Neural cell (in vitro differentiated cells): ENCODE measurements at regions not wholly inside any gene's neighbourhood (a gene's known extent, or its start where the extent isn't known, plus 50 kb on each side); places are given as distances from the start of the nearest gene placed in this dataset.

Experiments
- CTCF ChIP-seq: fragments of 450-650 bp; IDR thresholded peaks from 2 replicates; pipeline ENCODE4 v1.5.1; 2014; ENCODE audit warnings: antibody characterized with exemption, mild to moderate bottlenecking, moderate library complexity; ENCODE audit not compliant: poor library complexity, severe bottlenecking
- EP300 ChIP-seq: fragments of 450-650 bp; conservative IDR thresholded peaks from 2 replicates; pipeline ENCODE4 v1.6.1; 2014; ENCODE audit warnings: antibody characterized with exemption, mild to moderate bottlenecking, moderate library complexity; ENCODE audit not compliant: poor library complexity, severe bottlenecking
- EZH2 ChIP-seq: fragments of 200-600, 300-800 bp; shearing (Covaris generic), sonication (generic); IDR thresholded peaks from 2 replicates; pipeline ENCODE4 v1.6.1; 2014; ENCODE audit warnings: antibody characterized with exemption, low read length, borderline replicate concordance, mild to moderate bottlenecking; ENCODE audit not compliant: insufficient read depth, poor library complexity, severe bottlenecking
- POLR2AphosphoS5 ChIP-seq: IDR thresholded peaks from 2 replicates; pipeline ENCODE4 v1.6.1; 2012
- RAD21 ChIP-seq: fragments of 450-650 bp; conservative IDR thresholded peaks from 2 replicates; pipeline ENCODE4 v1.6.1; 2014; ENCODE audit warnings: antibody characterized with exemption, mild to moderate bottlenecking, moderate library complexity
- SMC3 ChIP-seq: fragments of 450-650 bp; conservative IDR thresholded peaks from 2 replicates; pipeline ENCODE4 v1.6.1; 2014; ENCODE audit warnings: antibody characterized with exemption, mild to moderate bottlenecking, moderate library complexity; ENCODE audit not compliant: poor library complexity
- TAF1 ChIP-seq: IDR thresholded peaks from 2 replicates; pipeline ENCODE4 v1.6.1; 2012; ENCODE audit warnings: low read depth

GRCh38 chr5:1685066-1685465, 114.6 kb downstream of the MRPL36 start:
- TF ChIP-seq RAD21 (no peak), POLR2AphosphoS5 (no peak), CTCF (no peak), EP300 (no peak), SMC3 (no peak), EZH2 (no peak), TAF1 (no peak)
